ENCODE measurements at regions not wholly inside any gene's neighbourhood (a gene's known extent, or its start where the extent isn't known, plus 50 kb on each side); places are given as distances from the start of the nearest gene placed in this dataset.
"Not testable (repeated sequence)": the region's sequence is repeated elsewhere in the genome, so short reads cannot be mapped to it uniquely, and the experiment has no call there.

- no peak overlapping the region for H2BK5ac ChIP-seq (ENCODE audit: low read length)
Observed at GRCh38 chr2:59173325-59173724, 932.2 kb upstream of the FANCL start.

GRCh38 chr2:59171019-59171418 lies 929.9 kb upstream of the FANCL start:
- Histone ChIP-seq H3K23ac (ENCODE audit: low read length) (no peak overlapping the region), H2BK5ac (ENCODE audit: low read length) (no peak overlapping the region), H3K27me3 (ENCODE audit: insufficient read depth, low read length, poor library complexity) (no peaks in the 10 kb centered on the region), H3K79me2 (ENCODE audit: control insufficient read depth, insufficient read depth, low read length) (no peaks in the 10 kb centered on the region), H2AK5ac (ENCODE audit: low read length) (no peak overlapping the region), H2BK15ac (replicated peaks; ENCODE audit: low read depth) (no peak overlapping the region), H3K36me3 (ENCODE audit: control insufficient read depth, insufficient read depth, low read length) (no peaks in the 10 kb centered on the region), H2BK120ac (ENCODE audit: low read depth, low read length) (no peak overlapping the region), H3K4me1 (ENCODE audit: control insufficient read depth, low read depth, low read length) (no peaks in the 10 kb centered on the region), H3K9ac (ENCODE audit: low read length) (no peak overlapping the region), H4K8ac (ENCODE audit: low read depth, low read length) (no peak overlapping the region), H4K5ac (ENCODE audit: low read length) (no peak overlapping the region), H3K56ac (ENCODE audit: low read length) (no peak overlapping the region), H3K18ac (ENCODE audit: low read length) (no peak overlapping the region), H3K4ac (ENCODE audit: low read depth, low read length) (no peak overlapping the region), H3K4me3 (ENCODE audit: low read length) (no peak overlapping the region), H3K4me2 (ENCODE audit: low read length) (no peak overlapping the region), H3K79me1 (ENCODE audit: low read length) (no peaks in the 10 kb centered on the region), H3K27ac (ENCODE audit: low read depth, low read length) (no peak overlapping the region)
- DNase-seq: no peak

More at GRCh38 chr2:59173325-59173724, 932.2 kb upstream of the FANCL start:
- no peak overlapping the region for H3K4me2 ChIP-seq (ENCODE audit: low read length)
- H4K8ac ChIP-seq (ENCODE audit: low read depth, low read length): no peak overlapping the region
- H3K79me1 ChIP-seq (ENCODE audit: low read length): no peaks in the 10 kb centered on the region
- no peak overlapping the region for H2BK120ac ChIP-seq (ENCODE audit: low read depth, low read length)
- H3K79me2 ChIP-seq (ENCODE audit: control insufficient read depth, insufficient read depth, low read length): no peaks in the 10 kb centered on the region
- no peak overlapping the region for H4K5ac ChIP-seq (ENCODE audit: low read length)
- WGBS (ENCODE audit: extremely low coverage, insufficient coverage, low lambda C conversion rate): no CpG with 5 or more reads among the region's 8 CpGs
- no peaks in the 10 kb centered on the region for H3K4me1 ChIP-seq (ENCODE audit: control insufficient read depth, low read depth, low read length)
- no peaks in the 10 kb centered on the region for H3K36me3 ChIP-seq (ENCODE audit: control insufficient read depth, insufficient read depth, low read length)
- H3K56ac ChIP-seq (ENCODE audit: low read length): no peak overlapping the region
- no peak overlapping the region for H2BK15ac ChIP-seq (replicated peaks; ENCODE audit: low read depth)
- no peak overlapping the region for H3K4me3 ChIP-seq (ENCODE audit: low read length)
- no peak overlapping the region for H3K18ac ChIP-seq (ENCODE audit: low read length)
- H3K27me3 ChIP-seq (ENCODE audit: insufficient read depth, low read length, poor library complexity): no peaks in the 10 kb centered on the region
- H3K4ac ChIP-seq (ENCODE audit: low read depth, low read length): no peak overlapping the region
- H3K27ac ChIP-seq (ENCODE audit: low read depth, low read length): no peak overlapping the region
- DNase-seq: no peak
- no peak overlapping the region for H2AK5ac ChIP-seq (ENCODE audit: low read length)
- H3K9ac ChIP-seq (ENCODE audit: low read length): no peak overlapping the region
- H3K23ac ChIP-seq (ENCODE audit: low read length): no peak overlapping the region

- Histone ChIP-seq H3K4me3 (ENCODE audit: low read length) (no peak overlapping the region), H3K79me1 (ENCODE audit: low read length) (no peaks in the 10 kb centered on the region), H3K9ac (ENCODE audit: low read length) (no peak overlapping the region), H3K4me1 (ENCODE audit: control insufficient read depth, low read depth, low read length) (no peaks in the 10 kb centered on the region), H3K27me3 (ENCODE audit: insufficient read depth, low read length, poor library complexity) (no peaks in the 10 kb centered on the region), H3K36me3 (ENCODE audit: control insufficient read depth, insufficient read depth, low read length) (no peaks in the 10 kb centered on the region), H3K56ac (ENCODE audit: low read length) (no peak overlapping the region), H3K18ac (ENCODE audit: low read length) (no peak overlapping the region), H3K4me2 (ENCODE audit: low read length) (no peak overlapping the region), H4K8ac (ENCODE audit: low read depth, low read length) (no peak overlapping the region), H3K23ac (ENCODE audit: low read length) (no peak overlapping the region), H4K5ac (ENCODE audit: low read length) (no peak overlapping the region), H2BK5ac (ENCODE audit: low read length) (no peak overlapping the region), H3K27ac (ENCODE audit: low read depth, low read length) (no peak overlapping the region), H2BK15ac (replicated peaks; ENCODE audit: low read depth) (no peak overlapping the region), H2AK5ac (ENCODE audit: low read length) (no peak overlapping the region), H2BK120ac (ENCODE audit: low read depth, low read length) (no peak overlapping the region), H3K4ac (ENCODE audit: low read depth, low read length) (no peak overlapping the region), H3K79me2 (ENCODE audit: control insufficient read depth, insufficient read depth, low read length) (no peaks in the 10 kb centered on the region)
- no peak for DNase-seq
- no CpG with 5 or more reads among the region's 4 CpGs for WGBS (ENCODE audit: extremely low coverage, insufficient coverage, low lambda C conversion rate)
Observed at GRCh38 chr2:59168766-59169165, 927.6 kb upstream of the FANCL start.

- Histone ChIP-seq H3K18ac (ENCODE audit: low read length) (no peak overlapping the region), H3K27me3 (ENCODE audit: insufficient read depth, low read length, poor library complexity) (no peaks in the 10 kb centered on the region), H3K79me2 (ENCODE audit: control insufficient read depth, insufficient read depth, low read length) (no peaks in the 10 kb centered on the region), H2BK5ac (ENCODE audit: low read length) (no peak overlapping the region), H3K9ac (ENCODE audit: low read length) (no peak overlapping the region), H4K5ac (ENCODE audit: low read length) (no peak overlapping the region), H3K4ac (ENCODE audit: low read depth, low read length) (no peak overlapping the region), H3K36me3 (ENCODE audit: control insufficient read depth, insufficient read depth, low read length) (no peaks in the 10 kb centered on the region), H2AK5ac (ENCODE audit: low read length) (no peak overlapping the region), H2BK15ac (replicated peaks; ENCODE audit: low read depth) (no peak overlapping the region), H3K56ac (ENCODE audit: low read length) (no peak overlapping the region), H3K23ac (ENCODE audit: low read length) (no peak overlapping the region), H3K4me2 (ENCODE audit: low read length) (no peak overlapping the region), H3K79me1 (ENCODE audit: low read length) (no peaks in the 10 kb centered on the region), H3K4me3 (ENCODE audit: low read length) (no peak overlapping the region), H3K27ac (ENCODE audit: low read depth, low read length) (no peak overlapping the region), H4K8ac (ENCODE audit: low read depth, low read length) (no peak overlapping the region), H3K4me1 (ENCODE audit: control insufficient read depth, low read depth, low read length) (no peaks in the 10 kb centered on the region), H2BK120ac (ENCODE audit: low read depth, low read length) (no peak overlapping the region)
- WGBS (ENCODE audit: extremely low coverage, insufficient coverage, low lambda C conversion rate): no CpG with 5 or more reads among the region's 2 CpGs
- DNase-seq: no peak
Observed at GRCh38 chr2:59167514-59167913, 926.4 kb upstream of the FANCL start.

GRCh38 chr2:59157908-59158307 lies 916.8 kb upstream of the FANCL start:
- not testable (repeated sequence) for H3K4me1 ChIP-seq (ENCODE audit: control insufficient read depth, low read depth, low read length); H3K4ac ChIP-seq (ENCODE audit: low read depth, low read length); H4K8ac ChIP-seq (ENCODE audit: low read depth, low read length); H3K4me2 ChIP-seq (ENCODE audit: low read length); H2AK5ac ChIP-seq (ENCODE audit: low read length); H3K4me3 ChIP-seq (ENCODE audit: low read length); H3K18ac ChIP-seq (ENCODE audit: low read length); H2BK120ac ChIP-seq (ENCODE audit: low read depth, low read length); H3K23ac ChIP-seq (ENCODE audit: low read length); H3K36me3 ChIP-seq (ENCODE audit: control insufficient read depth, insufficient read depth, low read length); H2BK15ac ChIP-seq (replicated peaks; ENCODE audit: low read depth); H3K27ac ChIP-seq (ENCODE audit: low read depth, low read length); H2BK5ac ChIP-seq (ENCODE audit: low read length); H3K56ac ChIP-seq (ENCODE audit: low read length); H4K5ac ChIP-seq (ENCODE audit: low read length); H3K27me3 ChIP-seq (ENCODE audit: insufficient read depth, low read length, poor library complexity); H3K79me2 ChIP-seq (ENCODE audit: control insufficient read depth, insufficient read depth, low read length); H3K79me1 ChIP-seq (ENCODE audit: low read length); H3K9ac ChIP-seq (ENCODE audit: low read length); DNase-seq
- no CpG with 5 or more reads among the region's 1 CpG for WGBS (ENCODE audit: extremely low coverage, insufficient coverage, low lambda C conversion rate)

- Histone ChIP-seq H4K5ac (ENCODE audit: low read length) (no peak overlapping the region), H2BK15ac (replicated peaks; ENCODE audit: low read depth) (no peak overlapping the region), H3K9ac (ENCODE audit: low read length) (no peak overlapping the region), H3K79me2 (ENCODE audit: control insufficient read depth, insufficient read depth, low read length) (no peaks in the 10 kb centered on the region), H3K18ac (ENCODE audit: low read length) (no peak overlapping the region), H3K36me3 (ENCODE audit: control insufficient read depth, insufficient read depth, low read length) (no peaks in the 10 kb centered on the region), H3K27ac (ENCODE audit: low read depth, low read length) (no peak overlapping the region), H2BK120ac (ENCODE audit: low read depth, low read length) (no peak overlapping the region), H2AK5ac (ENCODE audit: low read length) (no peak overlapping the region), H2BK5ac (ENCODE audit: low read length) (no peak overlapping the region), H3K4me1 (ENCODE audit: control insufficient read depth, low read depth, low read length) (no peaks in the 10 kb centered on the region), H3K79me1 (ENCODE audit: low read length) (no peaks in the 10 kb centered on the region), H3K27me3 (ENCODE audit: insufficient read depth, low read length, poor library complexity) (no peaks in the 10 kb centered on the region), H4K8ac (ENCODE audit: low read depth, low read length) (no peak overlapping the region), H3K4me3 (ENCODE audit: low read length) (no peak overlapping the region), H3K4ac (ENCODE audit: low read depth, low read length) (no peak overlapping the region), H3K23ac (ENCODE audit: low read length) (no peak overlapping the region), H3K56ac (ENCODE audit: low read length) (no peak overlapping the region), H3K4me2 (ENCODE audit: low read length) (no peak overlapping the region)
- no peak for DNase-seq
- 100% methylated on average over 1 of the region's 3 CpGs for WGBS (ENCODE audit: extremely low coverage, insufficient coverage, low lambda C conversion rate)
Observed at GRCh38 chr2:59151805-59152204, 910.7 kb upstream of the FANCL start.

All from mesendoderm (in vitro differentiated cells).